Endothelial cell of umbilical vein (primary cell): ENCODE measurements at regions not wholly inside any gene's neighbourhood (a gene's known extent, or its start where the extent isn't known, plus 50 kb on each side); places are given as distances from the start of the nearest gene placed in this dataset.

Source experiments
- EZH2 ChIP-seq: IDR thresholded peaks from 2 replicates; pipeline ENCODE4 v1.6.1; 2012; ENCODE audit warnings: borderline replicate concordance, low read depth, mild to moderate bottlenecking, moderate library complexity, low read length, inconsistent platforms; ENCODE audit not compliant: severe bottlenecking
- FOS ChIP-seq: IDR thresholded peaks from 2 replicates; pipeline ENCODE4 v1.6.1; 2011; ENCODE audit warnings: mild to moderate bottlenecking, low read length, moderate library complexity, borderline replicate concordance; ENCODE audit not compliant: insufficient read depth
- GATA2 ChIP-seq: IDR thresholded peaks from 2 replicates; pipeline ENCODE4 v1.7.0; 2011; ENCODE audit warnings: low read depth, mild to moderate bottlenecking, moderate library complexity, mixed read lengths, low read length; ENCODE audit not compliant: insufficient read length, insufficient read depth
- JUN ChIP-seq: IDR thresholded peaks from 2 replicates; pipeline ENCODE4 v1.6.1; 2011; ENCODE audit warnings: borderline replicate concordance, low read depth; ENCODE audit not compliant: insufficient read length, insufficient read depth
- MAX ChIP-seq: IDR thresholded peaks from 2 replicates; pipeline ENCODE4 v1.6.1; 2011; ENCODE audit not compliant: insufficient read depth, insufficient read length
- MYC ChIP-seq: IDR thresholded peaks from one replicate; pipeline ENCODE4 v1.6.1; 2011; ENCODE audit warnings: mild to moderate bottlenecking, low read depth, low read length
- POLR2A ChIP-seq: IDR thresholded peaks from 2 replicates; pipeline ENCODE4 v1.6.1; 2012; ENCODE audit warnings: low read depth, mild to moderate bottlenecking, control low read depth, low read length
- POLR2AphosphoS5 ChIP-seq: IDR thresholded peaks from 2 replicates; pipeline ENCODE4 v1.6.1; 2012; ENCODE audit warnings: low read depth, mild to moderate bottlenecking, control low read depth, low read length, moderate library complexity; ENCODE audit not compliant: insufficient read depth
- TF ChIP-seq, protein P1 (sequence below), 2 donors: IDR thresholded peaks; 1 replicate in 1 of 2; 2 replicates in 1 of 2; pipeline ENCODE4 v1.5.1; 2011; ENCODE audit warnings: low read length in 2 of 2, mild to moderate bottlenecking in 2 of 2, moderate library complexity in 2 of 2, control low read depth in 1 of 2, inconsistent platforms in 1 of 2, low read depth in 1 of 2; ENCODE audit not compliant: insufficient read depth in 1 of 2; ENCODE audit errors: extremely low read depth in 1 of 2

DNA sequence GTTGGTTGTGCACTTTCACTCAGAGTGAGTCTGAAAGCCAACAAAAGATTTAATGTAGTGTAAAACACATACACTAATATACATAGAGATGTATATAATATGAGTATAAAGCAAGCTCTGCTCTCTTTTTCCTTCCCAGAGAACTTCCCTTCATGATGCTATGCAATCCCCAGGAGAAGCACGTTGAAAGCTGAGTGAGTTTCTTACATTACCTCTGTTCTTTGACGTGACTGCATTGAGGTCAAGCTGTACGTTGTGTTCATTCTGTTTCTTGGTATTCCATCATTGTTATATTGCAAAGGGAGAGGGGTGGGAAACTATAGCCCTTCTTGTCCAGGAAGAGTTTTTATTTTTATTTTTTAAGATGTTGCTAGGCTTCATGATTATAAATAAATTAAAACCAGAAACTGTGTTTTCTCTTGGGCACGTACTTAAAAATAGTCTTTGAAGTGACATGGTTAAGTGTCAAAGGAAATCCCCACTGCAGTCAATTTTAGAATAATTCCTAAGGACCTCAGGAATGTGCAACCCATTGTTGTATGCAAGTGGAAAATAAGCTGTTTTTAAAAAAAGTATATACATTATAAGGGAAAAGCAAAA is 651.0 kb downstream of the CD109 start:
- TF ChIP-seq, protein P1, sequence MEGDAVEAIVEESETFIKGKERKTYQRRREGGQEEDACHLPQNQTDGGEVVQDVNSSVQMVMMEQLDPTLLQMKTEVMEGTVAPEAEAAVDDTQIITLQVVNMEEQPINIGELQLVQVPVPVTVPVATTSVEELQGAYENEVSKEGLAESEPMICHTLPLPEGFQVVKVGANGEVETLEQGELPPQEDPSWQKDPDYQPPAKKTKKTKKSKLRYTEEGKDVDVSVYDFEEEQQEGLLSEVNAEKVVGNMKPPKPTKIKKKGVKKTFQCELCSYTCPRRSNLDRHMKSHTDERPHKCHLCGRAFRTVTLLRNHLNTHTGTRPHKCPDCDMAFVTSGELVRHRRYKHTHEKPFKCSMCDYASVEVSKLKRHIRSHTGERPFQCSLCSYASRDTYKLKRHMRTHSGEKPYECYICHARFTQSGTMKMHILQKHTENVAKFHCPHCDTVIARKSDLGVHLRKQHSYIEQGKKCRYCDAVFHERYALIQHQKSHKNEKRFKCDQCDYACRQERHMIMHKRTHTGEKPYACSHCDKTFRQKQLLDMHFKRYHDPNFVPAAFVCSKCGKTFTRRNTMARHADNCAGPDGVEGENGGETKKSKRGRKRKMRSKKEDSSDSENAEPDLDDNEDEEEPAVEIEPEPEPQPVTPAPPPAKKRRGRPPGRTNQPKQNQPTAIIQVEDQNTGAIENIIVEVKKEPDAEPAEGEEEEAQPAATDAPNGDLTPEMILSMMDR (IDR thresholded peaks at IDR 0.05; ENCODE audit: extremely low read depth in 1 of 2, insufficient read depth in 1 of 2, low read depth in 1 of 2, low read length in 2 of 2) = no peak
- TF ChIP-seq EZH2 (no peak), POLR2A (no peak), POLR2AphosphoS5 (no peak), MAX (no peak), FOS (no peak), MYC (no peak), JUN (peak; percentile 45), GATA2 (no peak)
